OCI-LY7 (cell line): ENCODE measurements at regions not wholly inside any gene's neighbourhood (a gene's known extent, or its start where the extent isn't known, plus 50 kb on each side); places are given as distances from the start of the nearest gene placed in this dataset.

Experiments used
- BruUV-seq: library from RNA; stranded (reverse); fragments of 400-500 nt; replicated peaks from 2 replicates; lab custom pipeline; 2021; lab: Mats Ljungman, UMichigan
- CTCF ChIA-PET: fragments of 300-600 bp; sonication (Branson Sonifier 250); formaldehyde crosslinking; loops from one replicate; lab custom pipeline; 2022; ENCODE audit warnings: antibody characterized with exemption; ENCODE audit not compliant: unreplicated experiment; lab: Charles Lee
- POLR2A ChIA-PET: fragments of 300-600 bp; sonication (Branson Sonifier 250); formaldehyde crosslinking; loops from one replicate; lab custom pipeline; 2022; ENCODE audit warnings: antibody characterized with exemption; lab: Charles Lee
- DNase-seq: peaks from one replicate; pipeline ENCODE4 v3.0.0-alpha.2; 2015; ENCODE audit warnings: low spot score
- H2AFZ ChIP-seq: fragments of 200-600 bp; sonication (generic), shearing (Covaris generic); 2 replicates; pipeline ENCODE4 v1.6.1; 2014; ENCODE audit warnings: mild to moderate bottlenecking, antibody characterized with exemption, low read length, moderate library complexity
- H3K27ac ChIP-seq: fragments of 200-600 bp; sonication (generic); 2 replicates; pipeline ENCODE4 v1.5.1; 2014; ENCODE audit warnings: mixed run types, low read depth, mild to moderate bottlenecking, moderate library complexity, low read length, inconsistent platforms; ENCODE audit not compliant: poor library complexity, severe bottlenecking
- H3K36me3 ChIP-seq: fragments of 200-600 bp; sonication (generic); 2 replicates; pipeline ENCODE4 v1.6.1; 2014; ENCODE audit warnings: mild to moderate bottlenecking, antibody characterized with exemption, low read length, moderate library complexity, mixed read lengths; ENCODE audit not compliant: insufficient read depth
- H3K4me1 ChIP-seq: fragments of 200-600 bp; sonication (generic); 2 replicates; pipeline ENCODE4 v1.5.1; 2014; ENCODE audit warnings: mild to moderate bottlenecking, low read length; ENCODE audit not compliant: insufficient read depth, poor library complexity, severe bottlenecking
- H3K4me2 ChIP-seq: fragments of 200-600 bp; sonication (generic); 2 replicates; pipeline ENCODE4 v1.6.1; 2014; ENCODE audit warnings: mild to moderate bottlenecking, low read length
- H3K4me3 ChIP-seq: fragments of 200-600 bp; sonication (generic); 2 replicates; pipeline ENCODE4 v1.5.1; 2014; ENCODE audit warnings: mild to moderate bottlenecking, low read depth, low read length; ENCODE audit not compliant: poor library complexity, severe bottlenecking
- H3K79me2 ChIP-seq: fragments of 200-600 bp; sonication (generic); 2 replicates; pipeline ENCODE4 v1.6.1; 2016; ENCODE audit warnings: low read depth, mild to moderate bottlenecking, low read length, moderate library complexity, mixed read lengths; ENCODE audit not compliant: insufficient read depth
- H3K9me2 ChIP-seq: fragments of 200-600 bp; sonication (generic); 2 replicates; pipeline ENCODE4 v1.6.1; 2016; ENCODE audit warnings: mild to moderate bottlenecking, low read length, mixed read lengths; ENCODE audit not compliant: insufficient read depth
- H3K9me3 ChIP-seq: fragments of 200-600 bp; sonication (generic); 2 replicates; pipeline ENCODE4 v1.6.1; 2014; ENCODE audit warnings: mild to moderate bottlenecking, mixed run types, low read length, mixed read lengths
- H4K20me1 ChIP-seq: fragments of 200-600 bp; sonication (generic); 2 replicates; pipeline ENCODE4 v1.6.1; 2014; ENCODE audit warnings: mild to moderate bottlenecking, antibody characterized with exemption, low read length, moderate library complexity, mixed read lengths; ENCODE audit not compliant: insufficient read depth
- CTCF ChIP-seq: fragments of 200-600 bp; sonication (generic); conservative IDR thresholded peaks from 2 replicates; pipeline ENCODE4 v1.5.1; 2014; ENCODE audit warnings: mild to moderate bottlenecking, antibody characterized with exemption, low read length, moderate library complexity, mixed read lengths
- EZH2phosphoT487 ChIP-seq: fragments of 200-600 bp; sonication (generic); IDR thresholded peaks from 2 replicates; pipeline ENCODE4 v1.6.1; 2018; ENCODE audit warnings: low read depth, borderline replicate concordance, mild to moderate bottlenecking, mixed run types, antibody characterized with exemption, low read length, moderate library complexity, mixed read lengths
- intact Hi-C: fragments of 100-400 bp; cut with micrococcal nuclease; formaldehyde crosslinking; loops from one replicate; pipeline ENCODE4 v1.10.0; 2022; ENCODE audit not compliant: unreplicated experiment

GRCh38 chr5:2902186-2902585, 150.7 kb upstream of the IRX2 start:
- H3K4me3 ChIP-seq: no peak overlapping the region
- no peak for DNase-seq
- H3K9me3 ChIP-seq: no peaks in the 10 kb centered on the region
- H3K79me2 ChIP-seq: no peaks in the 10 kb centered on the region
- H3K36me3 ChIP-seq: no peaks in the 10 kb centered on the region
- CTCF ChIA-PET: no interaction called here
- intact Hi-C loops: no loop called here
- POLR2A ChIA-PET: no interaction called here
- no peak overlapping the region for H3K27ac ChIP-seq
- no peak overlapping the region for H3K4me2 ChIP-seq
- H3K4me1 ChIP-seq: no peaks in the 10 kb centered on the region
- no TSS peak for BruUV-seq
- no peak overlapping the region for H2AFZ ChIP-seq
- H3K9me2 ChIP-seq: no peaks in the 10 kb centered on the region
- no peaks in the 10 kb centered on the region for H4K20me1 ChIP-seq
- TF ChIP-seq CTCF (no peak), EZH2phosphoT487 (no peak)

- ChIA-PET CTCF (no interaction called here), POLR2A (interaction anchor here (0.6 to 0.7 kb wide), 2 partner anchors 236 to 1316 kb away, joined by 3 read pairs; no protein-coding TSS in a partner anchor)
- H3K9me3 ChIP-seq: no peaks in the 10 kb centered on the region
Observed at GRCh38 chr5:2901511-2901910, 150.0 kb upstream of the IRX2 start.

More at GRCh38 chr5:2901511-2901910, 150.0 kb upstream of the IRX2 start:
- Histone ChIP-seq H3K4me3 (no peak overlapping the region), H3K36me3 (no peaks in the 10 kb centered on the region), H3K27ac (no peak overlapping the region), H3K4me2 (no peak overlapping the region), H3K4me1 (no peaks in the 10 kb centered on the region), H4K20me1 (no peaks in the 10 kb centered on the region), H3K9me2 (no peaks in the 10 kb centered on the region), H3K79me2 (no peaks in the 10 kb centered on the region), H2AFZ (no peak overlapping the region)
- TF ChIP-seq CTCF (no peak), EZH2phosphoT487 (no peak)
- no peak for DNase-seq
- BruUV-seq: no TSS peak
- intact Hi-C loops: no loop called here
